ENCODE measurements at regions not wholly inside any gene's neighbourhood (a gene's known extent, or its start where the extent isn't known, plus 50 kb on each side); places are given as distances from the start of the nearest gene placed in this dataset.

- no peak for TF ChIP-seq CTCF (IDR thresholded peaks at IDR 0.05; ENCODE audit: insufficient read depth, low read depth, low read length, missing control alignments)
- DNase-seq (ENCODE audit: low read depth): no peak
- H3K4me3 ChIP-seq (ENCODE audit: low read depth, low read length): no peak overlapping the region
Measured at GRCh38 chr7:79684384-79684783, 230.9 kb upstream of the MAGI2 start.

- no peak for TF ChIP-seq CTCF (IDR thresholded peaks at IDR 0.05; ENCODE audit: insufficient read depth, low read depth, low read length, missing control alignments)
- H3K4me3 ChIP-seq (ENCODE audit: low read depth, low read length): no peak overlapping the region
- no peak for DNase-seq (ENCODE audit: low read depth)
Measured at GRCh38 chr7:79683916-79684315, 230.4 kb upstream of the MAGI2 start.

- no peak overlapping the region for H3K4me3 ChIP-seq (ENCODE audit: low read depth, low read length)
- no peak for DNase-seq (ENCODE audit: low read depth)
- TF ChIP-seq CTCF (IDR thresholded peaks at IDR 0.05; ENCODE audit: insufficient read depth, low read depth, low read length, missing control alignments): no peak
Measured at GRCh38 chr7:79683185-79683890, 229.9 kb upstream of the MAGI2 start.

- TF ChIP-seq CTCF (IDR thresholded peaks at IDR 0.05; ENCODE audit: insufficient read depth, low read depth, low read length, missing control alignments): no peak
- no peak for DNase-seq (ENCODE audit: low read depth)
- H3K4me3 ChIP-seq (ENCODE audit: low read depth, low read length): no peak overlapping the region
Measured at GRCh38 chr7:79681454-79681853, 228.0 kb upstream of the MAGI2 start.

- DNase-seq (ENCODE audit: low read depth): no peak
- no peak for TF ChIP-seq CTCF (IDR thresholded peaks at IDR 0.05; ENCODE audit: insufficient read depth, low read depth, low read length, missing control alignments)
- H3K4me3 ChIP-seq (ENCODE audit: low read depth, low read length): no peak overlapping the region
Measured at GRCh38 chr7:79673969-79674368, 220.5 kb upstream of the MAGI2 start.

- DNase-seq (ENCODE audit: low read depth): no peak
- TF ChIP-seq CTCF (IDR thresholded peaks at IDR 0.05; ENCODE audit: insufficient read depth, low read depth, low read length, missing control alignments): no peak
Measured at GRCh38 chr7:79673421-79673820, 220.0 kb upstream of the MAGI2 start.

GRCh38 chr7:79668292-79668691, 214.8 kb upstream of the MAGI2 start:
- DNase-seq (ENCODE audit: low read depth): no peak
- TF ChIP-seq CTCF (IDR thresholded peaks at IDR 0.05; ENCODE audit: insufficient read depth, low read depth, low read length, missing control alignments): no peak

More at GRCh38 chr7:79673421-79673820, 220.0 kb upstream of the MAGI2 start:
- no peak overlapping the region for H3K4me3 ChIP-seq (ENCODE audit: low read depth, low read length)

More at GRCh38 chr7:79668292-79668691, 214.8 kb upstream of the MAGI2 start:
- H3K4me3 ChIP-seq (ENCODE audit: low read depth, low read length): no peak overlapping the region

All from GM12865 (cell line).